H1 (cell line): ENCODE measurements at regions not wholly inside any gene's neighbourhood (a gene's known extent, or its start where the extent isn't known, plus 50 kb on each side); places are given as distances from the start of the nearest gene placed in this dataset.

ENCODE experiments used
- CEBPB ChIP-seq: IDR thresholded peaks from 2 replicates; pipeline ENCODE4 v1.6.1; 2012; ENCODE audit warnings: low read depth, low read length
- EZH2 ChIP-seq: fragments of 200-600 bp; sonication (generic); IDR thresholded peaks from 2 replicates; pipeline ENCODE4 v1.7.1; 2012; ENCODE audit warnings: low read depth, mild to moderate bottlenecking, moderate library complexity, low read length, inconsistent platforms; ENCODE audit not compliant: severe bottlenecking
- TF ChIP-seq, protein P1 (sequence below), 3 experiments: IDR thresholded peaks; 1 replicate in 2 of 3; 2 replicates in 1 of 3; pipeline versions ENCODE4 v1.5.1 to v1.6.1; 2011; ENCODE audit warnings: low read length in 3 of 3, mild to moderate bottlenecking in 3 of 3, inconsistent platforms in 2 of 3, low read depth in 1 of 3, moderate library complexity in 1 of 3; ENCODE audit not compliant: insufficient read depth in 1 of 3; ENCODE audit errors: control extremely low read depth in 1 of 3

DNA sequence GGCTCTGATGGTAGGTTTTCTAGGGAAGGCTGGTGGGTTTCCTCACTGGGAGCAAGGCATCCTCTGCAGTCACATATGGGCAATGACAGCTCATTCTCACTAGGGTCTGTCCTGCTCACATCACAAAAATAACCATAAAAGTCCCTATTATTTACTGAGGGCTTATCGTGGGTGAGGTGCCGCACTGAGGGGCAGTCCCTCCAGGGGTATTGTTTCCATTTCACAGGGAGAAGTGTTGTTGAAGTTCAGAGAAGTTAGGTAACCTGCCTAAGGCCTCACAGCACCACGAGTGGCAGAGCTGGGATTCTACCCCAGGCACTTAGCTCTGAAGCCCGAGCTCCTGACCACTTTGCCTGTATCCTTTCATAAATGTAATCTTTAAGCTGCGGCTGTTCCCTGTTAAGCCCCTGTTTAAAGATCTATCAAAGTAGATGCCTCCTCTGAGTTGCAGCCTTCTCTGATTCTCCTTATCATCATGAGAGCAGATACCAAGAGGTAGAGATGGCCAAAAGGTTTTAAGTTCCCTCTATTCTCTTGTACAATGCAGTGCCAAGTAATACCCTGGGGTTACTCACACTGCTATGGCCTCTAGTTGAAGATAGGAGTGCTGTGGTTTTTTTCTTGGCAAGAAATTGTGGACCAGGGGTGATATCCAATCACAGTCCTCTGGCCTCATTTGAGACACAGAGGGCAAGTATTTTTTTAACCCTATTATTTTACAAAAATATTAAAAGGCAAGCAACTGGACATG, 107.0 kb downstream of the RPLP1 start (continued):
- TF ChIP-seq, protein P1, sequence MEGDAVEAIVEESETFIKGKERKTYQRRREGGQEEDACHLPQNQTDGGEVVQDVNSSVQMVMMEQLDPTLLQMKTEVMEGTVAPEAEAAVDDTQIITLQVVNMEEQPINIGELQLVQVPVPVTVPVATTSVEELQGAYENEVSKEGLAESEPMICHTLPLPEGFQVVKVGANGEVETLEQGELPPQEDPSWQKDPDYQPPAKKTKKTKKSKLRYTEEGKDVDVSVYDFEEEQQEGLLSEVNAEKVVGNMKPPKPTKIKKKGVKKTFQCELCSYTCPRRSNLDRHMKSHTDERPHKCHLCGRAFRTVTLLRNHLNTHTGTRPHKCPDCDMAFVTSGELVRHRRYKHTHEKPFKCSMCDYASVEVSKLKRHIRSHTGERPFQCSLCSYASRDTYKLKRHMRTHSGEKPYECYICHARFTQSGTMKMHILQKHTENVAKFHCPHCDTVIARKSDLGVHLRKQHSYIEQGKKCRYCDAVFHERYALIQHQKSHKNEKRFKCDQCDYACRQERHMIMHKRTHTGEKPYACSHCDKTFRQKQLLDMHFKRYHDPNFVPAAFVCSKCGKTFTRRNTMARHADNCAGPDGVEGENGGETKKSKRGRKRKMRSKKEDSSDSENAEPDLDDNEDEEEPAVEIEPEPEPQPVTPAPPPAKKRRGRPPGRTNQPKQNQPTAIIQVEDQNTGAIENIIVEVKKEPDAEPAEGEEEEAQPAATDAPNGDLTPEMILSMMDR (IDR thresholded peaks at IDR 0.05; ENCODE audit: control extremely low read depth in 1 of 3, insufficient read depth in 1 of 3, low read depth in 1 of 3, low read length in 3 of 3) = no peak
- TF ChIP-seq EZH2 = no peak
- no peak for TF ChIP-seq CEBPB
- TF ChIP-seq, all 59 proteins: peak for 0
